HuH-7.5 (cell line): ENCODE measurements at regions not wholly inside any gene's neighbourhood (a gene's known extent, or its start where the extent isn't known, plus 50 kb on each side); places are given as distances from the start of the nearest gene placed in this dataset.
"Not testable (repeated sequence)": the region's sequence is repeated elsewhere in the genome, so short reads cannot be mapped to it uniquely, and the experiment has no call there.

Experiments
- DNase-seq: peaks from one replicate; pipeline ENCODE4 v3.0.0; 2011; ENCODE audit warnings: low spot score

DNA sequence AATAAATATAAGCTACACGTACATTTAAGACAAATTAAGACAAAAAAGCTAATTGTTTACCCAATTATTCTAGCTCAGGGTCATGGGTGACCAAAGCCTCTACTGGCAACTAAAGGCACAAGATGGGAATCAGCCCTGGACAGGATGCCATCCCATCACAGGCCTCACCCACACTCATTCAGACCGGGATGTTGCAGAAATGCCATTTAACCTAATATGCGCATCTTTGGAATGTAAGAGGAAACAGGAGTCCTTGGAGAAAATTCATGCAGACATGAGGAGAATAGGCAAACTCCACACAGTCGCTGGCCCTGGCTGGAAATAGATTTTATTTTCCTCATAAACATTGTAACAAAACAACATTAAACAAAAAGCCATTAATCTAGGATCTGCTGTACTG is 2003.8 kb upstream of the CDH9 start:
- DNase-seq, result no peak

DNA sequence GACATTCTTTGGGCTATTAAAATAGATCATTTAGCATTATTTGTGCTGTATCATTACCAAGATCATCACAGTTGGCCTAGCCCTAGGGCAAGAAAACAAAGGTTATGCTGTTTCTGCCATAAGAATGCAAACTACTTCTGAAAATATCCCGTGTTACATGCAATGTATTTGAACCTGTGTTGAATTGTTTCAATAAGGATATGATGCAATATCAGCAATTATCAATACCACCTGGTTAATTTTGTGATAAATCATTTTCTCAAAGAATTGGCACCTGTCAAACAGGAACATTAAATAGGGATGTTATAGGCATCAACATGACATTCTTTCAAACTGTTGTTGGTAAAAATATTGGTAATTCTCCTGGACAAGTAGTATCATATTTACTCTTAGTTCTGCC is 2002.0 kb upstream of the CDH9 start:
- no peak for DNase-seq

DNA sequence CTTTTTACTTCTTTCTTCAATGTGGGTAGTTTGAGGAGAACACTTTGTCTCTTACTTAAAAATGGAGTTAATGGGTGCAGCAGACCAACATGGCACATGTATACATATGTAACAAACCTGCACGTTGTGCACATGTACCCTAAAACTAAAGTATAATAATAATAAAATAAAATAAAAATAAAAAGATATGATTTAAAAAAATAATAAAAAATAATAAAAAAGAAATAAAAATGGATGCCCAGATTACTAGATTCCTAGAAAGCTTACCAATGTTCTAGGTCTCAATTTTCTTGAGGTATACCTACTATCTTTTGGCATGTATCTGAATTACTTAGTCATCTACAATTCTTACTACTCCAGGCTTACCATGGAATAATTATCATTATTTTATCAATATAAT is 2001.6 kb upstream of the CDH9 start:
- DNase-seq, result no peak

DNA sequence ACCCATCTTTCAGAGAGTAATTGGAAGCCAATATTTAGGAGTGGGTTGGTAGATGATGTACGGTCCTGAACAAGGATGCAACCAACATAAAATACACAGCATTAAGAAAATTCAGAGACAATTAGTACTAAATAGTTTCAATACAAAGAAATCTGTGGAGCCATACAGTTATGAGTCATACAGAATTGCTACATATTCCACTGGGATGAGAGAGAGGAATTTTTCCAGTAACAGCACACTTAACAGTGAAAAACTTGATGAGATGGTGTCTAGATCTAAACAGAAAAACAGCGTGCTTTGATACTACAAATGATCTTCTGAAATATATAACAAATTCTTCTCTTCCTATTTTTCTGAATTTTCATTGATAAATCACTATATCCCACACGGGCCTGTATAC is 1999.3 kb upstream of the CDH9 start:
- no peak for DNase-seq

DNA sequence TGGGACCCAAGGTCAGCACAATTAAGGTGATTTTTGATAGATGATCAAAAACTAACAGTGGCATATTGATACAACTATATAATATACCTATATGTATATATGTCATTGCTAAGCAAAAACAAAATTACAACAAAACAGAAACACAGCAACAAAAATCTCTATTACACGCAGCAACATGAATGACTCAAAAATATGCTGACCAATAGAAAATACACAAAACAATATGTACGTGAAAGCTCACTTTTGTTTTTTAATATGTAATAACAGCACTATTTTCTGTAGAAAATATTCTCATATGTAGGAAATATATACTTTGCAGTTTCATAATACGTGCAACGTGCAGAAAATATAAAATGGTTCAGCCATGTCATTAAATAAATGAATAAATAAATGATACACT is 1985.7 kb upstream of the CDH9 start:
- no peak for DNase-seq

DNA sequence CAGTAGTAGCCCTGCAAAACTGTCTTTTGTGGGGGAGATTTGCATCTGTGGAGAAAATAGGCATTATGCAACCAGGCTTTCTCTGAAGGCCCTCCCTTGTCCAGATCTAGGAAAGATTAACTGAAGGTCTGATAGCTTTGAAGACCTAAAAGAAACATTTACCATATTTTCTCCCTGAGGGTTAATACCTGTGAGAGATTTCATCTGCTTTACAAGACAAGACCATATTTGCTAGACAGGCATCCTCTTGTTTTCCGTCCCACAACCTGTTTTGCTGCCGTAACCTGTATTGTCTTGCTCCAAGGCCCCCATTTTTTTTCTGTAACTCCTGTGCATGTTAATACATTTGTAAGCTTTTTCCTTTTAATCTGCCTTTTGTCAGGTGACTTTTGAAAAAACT is 1985.2 kb upstream of the CDH9 start:
- no peak for DNase-seq

DNA sequence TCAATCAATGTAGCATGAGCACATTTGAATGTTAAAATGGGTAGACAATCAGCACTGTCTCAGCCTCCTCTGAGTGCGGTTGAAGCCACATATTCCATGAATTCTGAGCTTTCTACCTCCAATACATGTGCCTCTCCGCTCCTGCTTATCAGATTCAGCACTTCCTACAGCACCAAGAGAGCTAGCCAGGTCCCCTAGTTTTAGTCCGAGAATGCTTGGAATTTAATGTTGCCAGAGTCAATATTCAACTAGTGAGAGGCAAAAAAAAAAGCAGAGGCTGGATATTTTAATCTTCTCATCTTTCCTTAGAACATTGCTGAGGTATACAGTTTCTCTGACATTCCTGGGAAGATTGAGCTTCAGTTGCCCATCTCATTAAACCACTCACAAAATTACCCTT is 1979.1 kb upstream of the CDH9 start:
- no peak for DNase-seq

DNA sequence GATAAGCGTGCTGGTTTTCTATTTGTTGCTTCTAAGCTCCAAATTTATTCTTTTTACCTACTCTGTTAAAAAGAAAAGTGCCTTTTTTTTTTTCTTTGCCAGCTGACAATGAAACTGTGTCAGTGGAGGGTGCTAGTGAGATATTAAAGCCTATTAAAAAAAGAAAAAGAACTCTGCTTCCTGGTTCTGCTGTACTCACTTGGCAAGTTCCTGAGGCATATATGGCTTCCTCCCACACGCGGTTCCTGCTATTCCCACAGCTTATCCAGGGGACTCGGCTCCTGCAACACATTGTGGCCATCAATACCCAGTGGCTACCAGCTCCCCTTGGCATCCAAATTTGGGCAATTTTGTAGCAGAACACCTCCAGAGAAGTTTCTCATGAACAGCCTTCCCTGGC is 1977.7 kb upstream of the CDH9 start:
- DNase-seq, result no peak

DNA sequence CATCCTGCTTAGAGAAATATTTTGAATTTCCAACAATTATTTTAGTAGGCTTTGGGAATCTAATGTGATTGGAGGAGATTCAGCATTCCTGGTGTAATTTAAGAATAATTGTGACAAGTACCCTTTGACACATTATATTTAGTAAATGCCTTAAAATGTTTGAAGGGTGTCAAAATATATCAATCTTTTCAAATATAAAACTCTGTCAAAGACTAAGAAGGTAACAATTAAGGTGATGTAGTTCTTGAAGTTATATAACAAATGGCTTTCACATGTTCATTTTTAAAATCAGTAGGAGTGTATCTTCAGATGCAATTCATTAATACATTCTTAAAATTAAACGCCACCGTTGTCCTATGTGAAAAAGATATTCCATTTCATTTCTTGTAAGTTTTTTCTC is 1977.1 kb upstream of the CDH9 start:
- no peak for DNase-seq

DNA sequence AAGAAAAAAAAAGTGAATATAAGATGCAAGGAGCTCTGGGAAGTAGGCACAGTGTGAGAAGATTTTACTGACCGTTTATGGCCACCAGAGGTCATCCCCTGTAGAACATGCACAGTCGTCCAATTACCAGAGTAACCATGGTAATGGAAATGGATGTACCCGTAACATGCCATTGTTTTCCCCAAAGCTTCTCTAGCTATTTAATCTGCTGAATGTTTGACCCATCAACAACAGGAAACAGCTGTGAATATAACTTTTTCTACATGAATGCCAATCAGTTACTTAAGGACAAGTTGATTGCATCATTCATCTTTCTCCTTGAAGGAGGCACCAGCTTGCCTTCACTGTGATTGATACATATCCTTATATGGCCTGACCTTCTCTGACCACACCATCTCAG is 1967.0 kb upstream of the CDH9 start:
- no peak for DNase-seq

DNA sequence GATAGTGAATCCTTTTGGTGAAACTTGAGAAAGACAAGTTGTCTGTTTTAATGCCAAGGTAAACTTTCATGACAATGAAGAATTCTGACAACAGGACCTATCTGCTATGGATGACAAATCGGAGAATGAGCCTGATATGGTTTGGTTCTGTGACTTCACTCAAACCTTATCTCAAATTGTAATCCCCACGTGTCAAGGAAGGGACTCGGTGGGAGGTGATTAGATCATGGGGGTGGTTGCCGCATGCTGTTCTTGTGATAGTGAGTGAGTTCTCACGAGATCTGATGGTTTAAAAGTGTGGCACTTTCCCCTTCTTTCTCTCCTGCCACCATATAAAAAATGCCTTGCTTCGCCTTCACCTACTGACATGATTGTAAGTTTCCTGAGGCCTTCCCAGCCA is 1964.1 kb upstream of the CDH9 start:
- DNase-seq, result no peak

DNA sequence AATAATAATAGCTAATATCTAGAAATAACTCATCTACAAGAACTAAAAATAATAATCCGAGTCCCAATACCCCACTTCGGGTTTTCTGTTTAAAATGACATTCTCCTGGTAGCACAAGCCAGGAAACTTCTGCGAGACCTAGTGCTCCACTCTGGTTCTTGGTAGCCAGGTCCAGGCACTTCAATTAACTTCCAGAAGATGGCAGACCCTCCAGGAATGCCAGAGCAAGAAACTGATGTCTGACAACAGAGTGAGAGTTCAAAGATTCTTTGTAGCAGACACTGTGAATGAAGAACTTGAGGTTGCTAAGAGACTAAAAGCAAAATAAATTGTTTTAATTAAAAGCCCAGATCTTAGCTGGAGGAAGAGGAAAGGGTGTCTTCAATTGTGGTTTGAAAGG is 1963.3 kb upstream of the CDH9 start:
- no peak for DNase-seq

DNA sequence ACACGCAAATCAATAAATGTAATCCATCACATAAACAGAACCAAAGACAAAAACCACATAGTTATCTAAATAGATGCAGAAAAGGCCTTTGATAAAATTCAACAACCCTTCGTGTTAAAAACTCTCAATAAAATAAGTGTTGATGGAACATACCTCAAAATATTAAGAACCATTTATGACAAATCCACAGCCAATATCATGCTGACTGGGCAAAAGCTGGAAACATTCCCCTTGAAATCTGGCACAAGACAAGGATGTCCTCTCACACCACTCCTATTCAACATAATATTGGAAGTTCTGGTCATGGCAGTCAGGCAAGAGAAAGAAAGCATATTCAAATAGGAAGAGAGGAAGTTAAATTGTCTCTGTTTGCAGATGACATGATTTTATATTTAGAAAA is 1946.3 kb upstream of the CDH9 start:
- no peak for DNase-seq

DNA sequence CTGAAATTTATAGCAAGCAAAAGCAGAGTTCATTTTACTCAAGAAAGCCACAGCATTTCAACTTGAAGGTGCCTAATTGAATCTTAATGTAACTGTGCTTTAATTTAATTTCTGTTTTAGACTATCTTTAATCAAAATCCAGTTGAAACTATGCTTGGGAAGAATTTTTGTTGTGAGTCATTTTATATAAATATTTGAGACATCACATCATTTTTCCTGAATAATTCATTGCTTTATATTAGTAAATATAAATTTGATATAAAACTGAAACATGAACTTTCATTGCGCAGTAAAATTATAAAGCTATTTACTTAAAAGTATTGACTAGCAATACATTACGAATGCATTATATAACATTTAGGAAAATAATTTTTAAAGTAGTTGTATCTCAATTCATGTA is 1937.1 kb upstream of the CDH9 start:
- no peak for DNase-seq

DNA sequence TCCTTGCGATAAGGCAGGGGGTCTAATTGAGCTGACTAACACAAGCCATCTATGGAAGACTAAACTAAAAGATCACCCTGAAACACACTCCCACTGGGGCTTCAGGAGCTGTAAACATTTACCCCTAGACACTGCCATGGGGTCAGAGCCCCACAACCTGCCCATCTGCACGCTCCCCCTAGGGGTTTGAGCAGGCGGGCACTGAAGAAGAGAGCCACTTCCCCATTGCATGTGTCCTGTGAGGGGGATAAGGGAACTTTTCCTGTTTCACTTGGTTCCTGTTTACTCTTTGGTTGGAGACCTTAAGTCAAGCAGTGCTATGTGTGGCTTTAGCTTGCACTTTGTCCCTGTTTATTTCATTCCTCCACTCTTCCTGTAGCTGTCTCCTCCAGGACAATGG is 1929.5 kb upstream of the CDH9 start:
- DNase-seq, result no peak

DNA sequence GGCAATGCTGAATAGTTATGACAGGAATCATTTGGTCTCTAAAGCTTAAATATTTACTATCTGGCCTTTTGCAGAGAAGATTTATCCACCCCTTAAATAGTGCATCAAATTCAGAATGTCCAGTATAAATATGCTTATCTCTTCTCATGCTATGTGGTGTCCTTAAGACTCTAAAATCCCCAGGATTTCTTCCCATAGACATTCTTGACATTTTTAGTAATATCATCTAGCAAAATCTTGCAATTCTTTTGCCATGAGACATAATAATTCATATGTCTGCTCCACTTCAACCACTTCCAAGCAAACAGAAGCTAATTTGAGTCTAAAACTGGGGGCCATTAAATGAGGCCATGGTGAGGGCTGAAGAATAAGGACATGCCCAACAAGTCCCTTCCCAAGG is 1923.4 kb upstream of the CDH9 start:
- no peak for DNase-seq

DNA sequence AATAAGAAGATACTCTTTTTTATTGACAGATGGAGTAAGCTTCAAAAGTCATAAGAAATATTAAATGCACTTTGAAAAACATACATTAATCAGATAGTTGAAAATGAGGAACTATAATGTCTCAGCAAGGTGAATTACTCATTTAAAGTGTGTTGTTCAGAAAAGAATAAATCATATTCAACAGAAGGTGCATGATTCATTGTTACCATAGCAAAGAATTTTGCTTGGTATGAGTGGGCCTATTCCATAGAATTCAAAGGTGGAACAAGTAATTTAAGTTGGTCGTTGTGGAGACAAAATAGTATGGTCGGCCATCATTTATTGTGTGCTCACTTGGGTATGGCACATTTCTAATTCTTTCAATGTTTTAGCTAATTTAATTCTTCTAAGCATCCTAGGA is 1920.2 kb upstream of the CDH9 start:
- no peak for DNase-seq

DNA sequence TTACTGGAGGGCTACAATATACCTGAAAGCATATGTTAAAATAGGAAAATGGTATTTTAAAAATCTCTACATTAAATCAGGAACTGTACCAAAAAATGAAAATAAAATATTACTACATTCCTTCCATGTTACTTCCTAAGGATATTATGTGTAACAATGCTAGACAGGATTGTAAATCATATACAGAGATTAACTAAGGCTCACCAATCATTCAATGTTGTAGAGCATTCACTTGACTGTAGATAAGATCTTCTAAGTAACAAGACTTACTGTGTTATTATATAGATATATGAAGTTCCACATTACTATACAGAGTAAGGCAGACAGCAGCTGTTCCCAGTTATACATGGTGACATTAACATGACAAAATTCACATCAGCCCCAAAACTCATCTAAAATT is 1919.1 kb upstream of the CDH9 start:
- DNase-seq, result no peak

DNA sequence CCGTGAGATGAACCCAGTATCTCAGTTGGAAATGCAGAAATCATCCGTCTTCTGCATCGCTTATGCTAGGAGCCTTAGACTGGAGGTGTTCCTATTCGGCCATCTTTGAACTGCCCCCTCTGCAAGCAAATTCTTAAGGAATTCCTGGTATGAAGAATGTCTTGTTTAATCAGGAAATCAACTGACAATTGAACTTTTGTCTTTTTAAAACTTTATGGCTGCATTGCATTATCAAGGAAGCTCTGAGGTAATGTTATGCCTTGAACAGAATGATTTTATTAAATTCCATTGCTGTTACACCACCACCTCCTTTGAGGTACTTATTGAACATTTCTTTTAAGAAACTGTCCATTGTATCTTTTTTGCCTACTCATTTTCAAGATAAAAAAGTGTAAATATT is 1915.7 kb upstream of the CDH9 start:
- DNase-seq, result no peak

DNA sequence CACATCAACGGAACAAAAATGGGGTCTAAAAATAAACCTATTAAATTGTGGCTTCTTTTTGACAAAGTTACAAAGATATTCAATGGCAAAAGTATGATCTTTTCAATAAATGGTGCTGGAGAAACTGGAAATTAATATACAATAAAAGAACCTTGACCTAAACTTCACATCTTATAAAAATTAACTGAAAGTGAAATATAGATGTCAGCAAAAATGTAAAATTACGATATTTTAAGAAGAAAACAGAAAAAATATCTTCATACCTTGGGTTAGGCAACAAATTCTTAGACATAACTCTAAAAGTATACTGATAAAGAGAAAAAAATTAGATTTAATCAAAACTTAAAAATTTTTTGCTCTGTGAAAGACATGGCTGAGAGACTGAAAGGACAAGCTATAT is 1909.5 kb upstream of the CDH9 start:
- no peak for DNase-seq

DNA sequence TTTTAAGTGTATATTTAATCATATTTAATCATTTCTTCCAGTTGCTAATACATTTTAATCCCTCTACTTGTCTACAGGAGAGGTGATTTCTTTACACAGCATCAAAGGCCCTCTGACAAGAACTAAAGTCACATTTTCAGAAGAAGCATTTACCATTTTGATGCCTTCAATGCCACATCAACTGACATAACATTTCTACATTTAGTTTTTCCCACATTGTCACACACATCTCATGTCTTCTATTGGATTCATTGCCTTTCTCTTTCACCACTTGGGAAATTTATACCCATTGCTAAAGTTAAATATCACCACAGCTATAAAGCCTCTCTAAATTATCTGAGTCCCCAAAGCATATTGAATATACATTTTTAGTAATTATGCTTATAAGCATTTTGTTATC is 1907.5 kb upstream of the CDH9 start:
- no peak for DNase-seq

DNA sequence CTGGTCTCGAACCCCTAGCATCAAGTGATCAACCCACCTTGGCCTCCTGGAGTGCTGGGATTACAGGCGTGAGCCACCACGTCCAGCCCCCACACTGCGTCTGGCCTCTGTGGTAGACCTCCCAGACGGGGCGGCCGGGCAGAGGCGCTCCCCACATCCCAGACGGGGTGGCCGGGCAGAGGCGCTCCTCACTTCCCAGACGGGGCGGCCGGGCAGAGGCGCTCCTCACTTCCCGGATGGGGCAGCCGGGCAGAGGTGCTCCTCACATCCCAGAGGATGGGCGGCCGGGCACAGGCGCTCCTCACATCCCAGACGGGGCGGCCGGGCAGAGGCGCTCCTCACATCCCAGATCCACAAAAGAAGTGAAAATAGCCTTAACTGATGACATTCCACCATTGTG is 1891.0 kb upstream of the CDH9 start:
- not testable (repeated sequence) for DNase-seq

DNA sequence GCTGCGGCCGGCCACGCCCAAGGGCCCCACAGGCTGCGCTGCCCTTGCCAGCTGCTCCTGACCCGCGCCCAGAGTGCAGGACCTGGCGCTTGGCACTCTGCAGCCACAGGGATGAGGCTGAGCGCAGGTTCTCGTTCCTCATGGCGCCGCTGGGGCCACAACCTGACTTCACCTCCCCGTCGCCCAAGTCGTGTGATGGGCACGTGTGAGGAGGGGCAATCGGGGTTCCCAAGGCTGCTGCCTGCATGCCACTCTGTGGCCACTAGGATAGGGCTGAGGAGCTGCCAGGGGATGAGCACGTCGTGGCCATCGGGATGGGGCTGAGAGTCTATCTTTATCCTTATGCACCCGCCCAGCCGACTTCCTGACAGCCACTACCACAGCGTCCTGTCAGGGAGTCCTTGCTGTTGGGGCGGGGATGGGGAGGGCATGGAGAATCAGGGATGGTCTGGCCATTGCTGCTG is 1890.0 kb upstream of the CDH9 start:
- not testable (repeated sequence) for DNase-seq

DNA sequence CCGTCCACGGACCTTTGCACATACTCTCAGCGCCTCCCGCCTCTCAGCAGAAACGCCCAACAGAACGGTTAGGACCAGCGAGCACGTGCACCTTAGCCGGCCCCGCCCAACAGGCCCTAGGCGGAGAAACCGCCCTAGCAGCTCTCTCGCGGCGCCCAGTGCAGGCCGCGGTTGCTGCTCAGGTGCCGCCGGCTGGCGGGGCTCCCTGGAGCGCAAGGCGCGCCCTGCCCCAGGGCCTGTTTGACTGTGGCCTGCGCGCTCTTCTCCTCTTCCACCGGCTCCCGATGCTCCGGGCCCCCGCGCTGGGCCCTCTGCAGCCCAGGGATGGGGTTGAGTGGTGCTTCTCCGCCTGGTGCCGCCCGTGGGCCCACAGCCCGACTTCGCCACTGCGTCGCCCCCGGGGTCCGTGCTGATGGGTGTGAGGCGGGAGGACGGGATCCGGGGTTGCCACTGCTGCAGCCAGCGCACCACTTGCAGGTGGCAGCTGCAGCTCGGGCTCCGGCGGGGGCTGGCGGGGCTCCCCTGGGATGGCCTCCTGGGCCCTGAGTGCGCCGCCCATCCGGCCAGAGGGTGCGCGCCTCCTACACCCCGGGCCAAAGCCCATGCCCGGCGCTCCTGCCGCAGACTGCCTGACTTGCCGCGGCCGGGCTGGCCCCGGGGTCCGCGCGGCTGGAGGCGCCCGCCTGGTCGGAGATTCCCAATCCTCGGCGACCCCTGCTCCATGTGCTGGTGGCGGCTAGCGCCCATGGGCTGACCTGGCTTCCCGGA is 1889.4 kb upstream of the CDH9 start:
- DNase-seq, result no peak

DNA sequence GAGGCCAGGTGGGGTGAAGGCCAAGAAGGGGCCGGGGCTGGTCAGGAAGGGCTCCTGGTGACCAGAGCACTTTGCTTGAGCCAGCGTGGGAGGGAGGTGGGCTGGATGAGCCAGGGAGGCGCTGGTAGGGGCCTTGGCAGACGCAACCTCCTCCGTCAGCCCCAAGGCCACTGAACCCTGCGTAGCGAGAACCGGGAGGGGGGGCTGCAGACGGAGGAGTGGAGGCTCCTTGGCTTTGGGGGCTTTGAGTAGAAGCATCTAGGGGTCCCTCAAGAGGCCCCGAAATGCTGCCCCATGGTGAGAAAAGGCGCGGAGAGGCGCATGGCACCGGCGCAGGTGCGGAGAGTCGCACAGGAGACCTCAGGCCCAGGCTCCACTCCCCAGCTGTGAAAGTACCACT is 1888.0 kb upstream of the CDH9 start:
- no peak for DNase-seq
